Fibroblast of lung (primary cell): ENCODE measurements at regions not wholly inside any gene's neighbourhood (a gene's known extent, or its start where the extent isn't known, plus 50 kb on each side); places are given as distances from the start of the nearest gene placed in this dataset.

Experiments
- DNase-seq, 2 donors: peaks; one replicate each; pipeline versions ENCODE4 v3.0.0 to v3.0.0-alpha.2; 2010; ENCODE audit warnings: low read depth in 2 of 2
- H2AFZ ChIP-seq: 2 replicates; pipeline ENCODE4 v1.5.1; 2012; ENCODE audit warnings: low read length, control low read depth, inconsistent platforms
- H3K27ac ChIP-seq: 2 replicates; pipeline ENCODE4 v1.5.1; 2011; ENCODE audit warnings: low read length, control low read depth; ENCODE audit not compliant: insufficient read depth
- H3K27me3 ChIP-seq: 2 replicates; pipeline ENCODE4 v1.5.1; 2011; ENCODE audit warnings: mild to moderate bottlenecking, low read length; ENCODE audit not compliant: control insufficient read depth, insufficient read depth
- H3K36me3 ChIP-seq: 2 replicates; pipeline ENCODE4 v1.5.1; 2011; ENCODE audit warnings: low read length; ENCODE audit not compliant: control insufficient read depth, insufficient read depth
- H3K4me1 ChIP-seq: 2 replicates; pipeline ENCODE4 v1.5.1; 2011; ENCODE audit warnings: low read length; ENCODE audit not compliant: control insufficient read depth, insufficient read depth; ENCODE audit errors: extremely low read depth
- H3K4me2 ChIP-seq: 2 replicates; pipeline ENCODE4 v1.5.1; 2011; ENCODE audit warnings: low read length, control low read depth; ENCODE audit not compliant: insufficient read depth; ENCODE audit errors: extremely low read depth
- H3K4me3 ChIP-seq, 4 experiments: fragments of 200-600 bp in 1 of 4; sonication (generic) in 1 of 4; replicated peaks in 1 of 4; 2 replicates each; pipeline ENCODE4 v1.5.1; 2011 to 2016; ENCODE audit warnings: low read length in 4 of 4, low read depth in 3 of 4, mild to moderate bottlenecking in 3 of 4, control low read depth in 2 of 4, inconsistent platforms in 1 of 4, mixed read lengths in 1 of 4; ENCODE audit not compliant: insufficient read depth in 1 of 4; ENCODE audit errors: control extremely low read depth in 1 of 4
- H3K79me2 ChIP-seq: 2 replicates; pipeline ENCODE4 v1.5.1; 2012; ENCODE audit warnings: mild to moderate bottlenecking, low read length, inconsistent platforms; ENCODE audit not compliant: control insufficient read depth, insufficient read depth
- H3K9ac ChIP-seq: 2 replicates; pipeline ENCODE4 v1.5.1; 2011; ENCODE audit warnings: mild to moderate bottlenecking, low read length, control low read depth; ENCODE audit not compliant: insufficient read depth
- H3K9me3 ChIP-seq: 2 replicates; pipeline ENCODE4 v1.5.1; 2012; ENCODE audit warnings: low read depth, low read length; ENCODE audit not compliant: control insufficient read depth, insufficient read depth
- H4K20me1 ChIP-seq: 2 replicates; pipeline ENCODE4 v1.5.1; 2011; ENCODE audit warnings: low read length; ENCODE audit not compliant: control insufficient read depth, insufficient read depth; ENCODE audit errors: extremely low read depth
- EZH2 ChIP-seq: IDR thresholded peaks from 2 replicates; pipeline ENCODE4 v1.5.1; 2012; ENCODE audit warnings: low read length, control low read depth, mild to moderate bottlenecking; ENCODE audit errors: missing control alignments
- TF ChIP-seq, protein P1 (sequence below), 2 donors: IDR thresholded peaks in 1 of 2; conservative IDR thresholded peaks in 1 of 2; 1 replicate in 1 of 2; 2 replicates in 1 of 2; pipeline ENCODE4 v1.5.1; 2011 to 2012; ENCODE audit warnings: low read length in 2 of 2, control low read depth in 1 of 2, inconsistent platforms in 1 of 2, low read depth in 1 of 2, mild to moderate bottlenecking in 1 of 2

- Histone ChIP-seq H3K9me3 (no peaks in the 10 kb centered on the region), H3K4me1 (no peaks in the 10 kb centered on the region), H3K27ac (no peak overlapping the region), H2AFZ (no peak overlapping the region), H3K4me3 (no peak overlapping the region), H3K27me3 (no peaks in the 10 kb centered on the region), H3K36me3 (no peaks in the 10 kb centered on the region), H3K79me2 (no peaks in the 10 kb centered on the region), H3K9ac (no peak overlapping the region), H3K4me2 (no peak overlapping the region), H4K20me1 (no peaks in the 10 kb centered on the region)
- TF ChIP-seq, protein P1, sequence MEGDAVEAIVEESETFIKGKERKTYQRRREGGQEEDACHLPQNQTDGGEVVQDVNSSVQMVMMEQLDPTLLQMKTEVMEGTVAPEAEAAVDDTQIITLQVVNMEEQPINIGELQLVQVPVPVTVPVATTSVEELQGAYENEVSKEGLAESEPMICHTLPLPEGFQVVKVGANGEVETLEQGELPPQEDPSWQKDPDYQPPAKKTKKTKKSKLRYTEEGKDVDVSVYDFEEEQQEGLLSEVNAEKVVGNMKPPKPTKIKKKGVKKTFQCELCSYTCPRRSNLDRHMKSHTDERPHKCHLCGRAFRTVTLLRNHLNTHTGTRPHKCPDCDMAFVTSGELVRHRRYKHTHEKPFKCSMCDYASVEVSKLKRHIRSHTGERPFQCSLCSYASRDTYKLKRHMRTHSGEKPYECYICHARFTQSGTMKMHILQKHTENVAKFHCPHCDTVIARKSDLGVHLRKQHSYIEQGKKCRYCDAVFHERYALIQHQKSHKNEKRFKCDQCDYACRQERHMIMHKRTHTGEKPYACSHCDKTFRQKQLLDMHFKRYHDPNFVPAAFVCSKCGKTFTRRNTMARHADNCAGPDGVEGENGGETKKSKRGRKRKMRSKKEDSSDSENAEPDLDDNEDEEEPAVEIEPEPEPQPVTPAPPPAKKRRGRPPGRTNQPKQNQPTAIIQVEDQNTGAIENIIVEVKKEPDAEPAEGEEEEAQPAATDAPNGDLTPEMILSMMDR (conservative IDR thresholded peaks at IDR 0.05 in 1 of 2, IDR thresholded peaks at IDR 0.05 in 1 of 2; ENCODE audit: low read depth in 1 of 2, low read length in 2 of 2): no peak
- no peak for TF ChIP-seq EZH2
- no peak for DNase-seq
Observed at GRCh38 chr7:20521243-20521642, 94.2 kb upstream of the ABCB5 start.

DNA sequence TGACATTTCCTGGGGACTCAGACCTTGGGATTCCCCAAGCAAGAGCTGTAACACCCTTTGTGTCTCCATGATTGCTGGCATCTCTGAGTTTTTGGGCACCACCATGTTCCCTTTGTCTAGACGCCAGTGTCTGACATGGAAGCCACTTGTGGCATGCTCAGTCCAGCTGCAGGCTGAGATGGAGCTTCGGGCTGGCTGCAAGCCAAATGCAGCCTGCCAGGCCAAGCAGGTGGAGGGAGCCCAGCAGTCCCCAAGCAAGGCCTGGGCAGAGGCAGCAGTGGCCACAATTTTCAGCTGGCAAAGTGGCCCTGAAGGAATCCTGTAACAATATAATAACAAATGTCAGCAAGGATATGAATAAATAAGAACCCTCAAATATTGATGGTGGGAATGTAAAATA, 86.2 kb upstream of the ABCB5 start:
- no peak overlapping the region for H3K4me2 ChIP-seq
- no peak for DNase-seq
- no peak overlapping the region for H2AFZ ChIP-seq
- no peaks in the 10 kb centered on the region for H3K79me2 ChIP-seq
- no peaks in the 10 kb centered on the region for H3K4me1 ChIP-seq
- H3K27ac ChIP-seq: no peak overlapping the region
- TF ChIP-seq, protein P1 (conservative IDR thresholded peaks at IDR 0.05 in 1 of 2, IDR thresholded peaks at IDR 0.05 in 1 of 2; ENCODE audit: low read depth in 1 of 2, low read length in 2 of 2): no peak
- no peak for TF ChIP-seq EZH2
- no peak overlapping the region for H3K9ac ChIP-seq
- no peaks in the 10 kb centered on the region for H4K20me1 ChIP-seq
- H3K27me3 ChIP-seq: no peaks in the 10 kb centered on the region
- no peaks in the 10 kb centered on the region for H3K9me3 ChIP-seq
- H3K36me3 ChIP-seq: no peaks in the 10 kb centered on the region
- no peak overlapping the region for H3K4me3 ChIP-seq

DNA sequence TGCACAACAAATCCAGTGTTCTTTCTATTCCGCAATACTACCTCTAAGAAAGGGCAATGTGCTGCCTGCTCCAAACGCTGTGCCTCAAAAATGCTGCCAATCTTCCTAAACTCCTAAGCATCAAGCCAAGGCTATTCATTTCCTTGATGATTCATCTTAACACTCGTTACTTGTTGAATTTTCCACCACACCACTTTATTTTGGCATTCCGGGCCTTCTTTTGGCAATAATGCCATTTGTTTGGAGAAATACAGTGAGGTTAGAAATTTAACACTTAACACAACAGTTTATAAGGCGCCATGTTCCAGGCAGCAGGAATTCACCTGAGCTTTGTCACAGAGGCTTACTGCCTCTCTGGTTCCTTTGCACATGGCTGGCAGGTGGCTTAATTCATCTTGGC, 82.6 kb upstream of the ABCB5 start:
- Histone ChIP-seq H2AFZ (no peak overlapping the region), H3K27ac (no peak overlapping the region), H3K9me3 (no peaks in the 10 kb centered on the region), H3K4me1 (no peaks in the 10 kb centered on the region), H3K79me2 (no peaks in the 10 kb centered on the region), H4K20me1 (no peaks in the 10 kb centered on the region), H3K4me2 (no peak overlapping the region), H3K4me3 (no peak overlapping the region), H3K27me3 (no peaks in the 10 kb centered on the region), H3K9ac (no peak overlapping the region), H3K36me3 (no peaks in the 10 kb centered on the region)
- TF ChIP-seq, protein P1 (conservative IDR thresholded peaks at IDR 0.05 in 1 of 2, IDR thresholded peaks at IDR 0.05 in 1 of 2; ENCODE audit: low read depth in 1 of 2, low read length in 2 of 2): no peak
- TF ChIP-seq EZH2: no peak
- peak in 1 of 2 donors; percentile 64 for DNase-seq
